ENCODE measurements at regions not wholly inside any gene's neighbourhood (a gene's known extent, or its start where the extent isn't known, plus 50 kb on each side); places are given as distances from the start of the nearest gene placed in this dataset.

GRCh38 chr10:7478727-7479457 lies 68.1 kb upstream of the SFMBT2 start:
- Mint-ChIP-seq H3K27me3 (ENCODE audit: insufficient read depth, low read depth) (peaks cover 10% of the 10 kb centered on the region), H3K4me1 (peaks cover 36% of the 10 kb centered on the region), H3K27ac (no peak overlapping the region), H3K9me3 (no peaks in the 10 kb centered on the region), H3K4me3 (no peak overlapping the region), H3K36me3 (no peaks in the 10 kb centered on the region)
- no peak overlapping the region for H3K4me3 ChIP-seq
- H4K20me1 ChIP-seq (ENCODE audit: low read depth) = no peaks in the 10 kb centered on the region
- no peak overlapping the region for H3K27ac ChIP-seq
- peaks cover 12% of the 10 kb centered on the region for H3K4me1 ChIP-seq
- H3F3A ChIP-seq (ENCODE audit: low read depth) = peaks cover 6% of the 10 kb centered on the region
- no peaks in the 10 kb centered on the region for H3K27me3 ChIP-seq
- no peak overlapping the region for H3K9ac ChIP-seq
- no peak overlapping the region for H3K4me2 ChIP-seq
- TF ChIP-seq EZH2phosphoT487 (IDR thresholded peaks at IDR 0.05) (no peak), EZH2 (IDR thresholded peaks at IDR 0.05) (no peak)
- TF ChIP-seq, protein P1, sequence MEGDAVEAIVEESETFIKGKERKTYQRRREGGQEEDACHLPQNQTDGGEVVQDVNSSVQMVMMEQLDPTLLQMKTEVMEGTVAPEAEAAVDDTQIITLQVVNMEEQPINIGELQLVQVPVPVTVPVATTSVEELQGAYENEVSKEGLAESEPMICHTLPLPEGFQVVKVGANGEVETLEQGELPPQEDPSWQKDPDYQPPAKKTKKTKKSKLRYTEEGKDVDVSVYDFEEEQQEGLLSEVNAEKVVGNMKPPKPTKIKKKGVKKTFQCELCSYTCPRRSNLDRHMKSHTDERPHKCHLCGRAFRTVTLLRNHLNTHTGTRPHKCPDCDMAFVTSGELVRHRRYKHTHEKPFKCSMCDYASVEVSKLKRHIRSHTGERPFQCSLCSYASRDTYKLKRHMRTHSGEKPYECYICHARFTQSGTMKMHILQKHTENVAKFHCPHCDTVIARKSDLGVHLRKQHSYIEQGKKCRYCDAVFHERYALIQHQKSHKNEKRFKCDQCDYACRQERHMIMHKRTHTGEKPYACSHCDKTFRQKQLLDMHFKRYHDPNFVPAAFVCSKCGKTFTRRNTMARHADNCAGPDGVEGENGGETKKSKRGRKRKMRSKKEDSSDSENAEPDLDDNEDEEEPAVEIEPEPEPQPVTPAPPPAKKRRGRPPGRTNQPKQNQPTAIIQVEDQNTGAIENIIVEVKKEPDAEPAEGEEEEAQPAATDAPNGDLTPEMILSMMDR (IDR thresholded peaks at IDR 0.05) = no peak
- H3K36me3 ChIP-seq = no peaks in the 10 kb centered on the region
- no peaks in the 10 kb centered on the region for H3K79me2 ChIP-seq (ENCODE audit: low read depth)
- H2AFZ ChIP-seq (replicated peaks) = no peak overlapping the region
- H3K9me3 ChIP-seq (ENCODE audit: low read depth) = no peaks in the 10 kb centered on the region
- no peak for DNase-seq (ENCODE audit: low spot score)

DNA sequence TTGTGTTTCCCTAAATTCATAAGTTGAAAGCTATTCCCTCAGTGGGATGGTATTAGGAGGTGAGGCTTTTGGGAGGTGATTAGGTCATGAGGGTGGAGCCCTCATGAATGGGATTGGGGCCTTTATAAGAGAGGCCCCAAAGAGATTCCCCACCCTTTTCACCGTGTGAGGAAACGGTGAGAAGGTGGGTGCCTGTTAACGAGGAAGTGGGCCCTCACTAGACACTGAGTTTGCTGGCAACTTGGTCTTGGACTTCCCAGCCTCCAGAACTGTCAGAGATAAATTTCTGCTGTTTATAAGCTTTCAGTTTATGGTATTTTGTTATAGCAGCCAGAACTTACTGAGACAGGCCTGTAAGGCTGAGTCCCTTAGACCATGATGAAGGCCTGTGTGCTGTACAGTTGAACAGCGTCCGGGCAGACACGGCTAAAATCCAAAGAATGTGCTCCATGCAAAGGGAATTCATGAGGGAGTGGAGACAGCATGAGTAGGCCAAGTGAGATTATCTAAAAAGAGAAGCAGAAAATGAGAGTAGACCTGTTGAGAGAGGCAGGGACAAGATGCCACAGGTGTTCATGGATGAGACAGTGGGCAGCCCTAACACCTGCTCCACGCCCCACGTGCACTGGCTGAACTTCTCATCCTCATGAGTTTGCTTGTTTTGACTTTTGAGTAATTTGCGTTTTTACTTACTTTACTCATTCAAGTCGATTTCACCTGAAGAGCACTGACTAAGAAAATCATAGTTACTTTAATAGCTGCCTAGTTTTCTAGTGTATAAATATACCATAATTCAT lies 66.9 kb upstream of the SFMBT2 start:
- Mint-ChIP-seq H3K4me3 (no peak overlapping the region), H3K27ac (no peak overlapping the region), H3K9me3 (no peaks in the 10 kb centered on the region), H3K27me3 (ENCODE audit: insufficient read depth, low read depth) (peaks cover 12% of the 10 kb centered on the region), H3K36me3 (no peaks in the 10 kb centered on the region), H3K4me1 (peaks cover 34% of the 10 kb centered on the region)
- Histone ChIP-seq H3F3A (ENCODE audit: low read depth) (peaks cover 6% of the 10 kb centered on the region), H3K27me3 (no peaks in the 10 kb centered on the region), H3K9ac (no peak overlapping the region), H3K4me3 (no peak overlapping the region), H3K36me3 (no peaks in the 10 kb centered on the region), H3K27ac (no peak overlapping the region), H2AFZ (replicated peaks) (no peak overlapping the region), H3K9me3 (ENCODE audit: low read depth) (no peaks in the 10 kb centered on the region), H3K4me1 (peaks cover 12% of the 10 kb centered on the region), H3K4me2 (no peak overlapping the region), H4K20me1 (ENCODE audit: low read depth) (no peaks in the 10 kb centered on the region), H3K79me2 (ENCODE audit: low read depth) (no peaks in the 10 kb centered on the region)
- TF ChIP-seq, protein P1 (IDR thresholded peaks at IDR 0.05) = no peak
- TF ChIP-seq EZH2 (IDR thresholded peaks at IDR 0.05) (no peak), EZH2phosphoT487 (IDR thresholded peaks at IDR 0.05) (no peak)
- DNase-seq (ENCODE audit: low spot score) = no peak

- Histone ChIP-seq H3F3A (ENCODE audit: low read depth) (peaks cover 6% of the 10 kb centered on the region), H3K9me3 (ENCODE audit: low read depth) (no peaks in the 10 kb centered on the region), H3K4me2 (peak overlapping the region; percentile 46), H3K27ac (no peak overlapping the region), H3K36me3 (no peaks in the 10 kb centered on the region), H3K4me1 (peaks cover 12% of the 10 kb centered on the region), H2AFZ (replicated peaks) (no peak overlapping the region), H3K79me2 (ENCODE audit: low read depth) (no peaks in the 10 kb centered on the region), H4K20me1 (ENCODE audit: low read depth) (no peaks in the 10 kb centered on the region), H3K27me3 (no peaks in the 10 kb centered on the region), H3K9ac (no peak overlapping the region), H3K4me3 (peak overlapping the region; percentile 13)
- TF ChIP-seq EZH2phosphoT487 (IDR thresholded peaks at IDR 0.05) (no peak), EZH2 (IDR thresholded peaks at IDR 0.05) (no peak)
- TF ChIP-seq, protein P1 (IDR thresholded peaks at IDR 0.05) = no peak
- Mint-ChIP-seq H3K4me3 (peak overlapping the region; percentile 53), H3K36me3 (no peaks in the 10 kb centered on the region), H3K27me3 (ENCODE audit: insufficient read depth, low read depth) (peaks cover 9% of the 10 kb centered on the region), H3K4me1 (peaks cover 29% of the 10 kb centered on the region), H3K9me3 (no peaks in the 10 kb centered on the region), H3K27ac (peak overlapping the region; percentile 80)
- DNase-seq (ENCODE audit: low spot score) = no peak
Observed at GRCh38 chr10:7475939-7476338, 65.1 kb upstream of the SFMBT2 start.

All from neural progenitor cell (in vitro differentiated cells).